ENCODE measurements at regions not wholly inside any gene's neighbourhood (a gene's known extent, or its start where the extent isn't known, plus 50 kb on each side); places are given as distances from the start of the nearest gene placed in this dataset.
"Not testable (repeated sequence)": the region's sequence is repeated elsewhere in the genome, so short reads cannot be mapped to it uniquely, and the experiment has no call there.

DNA sequence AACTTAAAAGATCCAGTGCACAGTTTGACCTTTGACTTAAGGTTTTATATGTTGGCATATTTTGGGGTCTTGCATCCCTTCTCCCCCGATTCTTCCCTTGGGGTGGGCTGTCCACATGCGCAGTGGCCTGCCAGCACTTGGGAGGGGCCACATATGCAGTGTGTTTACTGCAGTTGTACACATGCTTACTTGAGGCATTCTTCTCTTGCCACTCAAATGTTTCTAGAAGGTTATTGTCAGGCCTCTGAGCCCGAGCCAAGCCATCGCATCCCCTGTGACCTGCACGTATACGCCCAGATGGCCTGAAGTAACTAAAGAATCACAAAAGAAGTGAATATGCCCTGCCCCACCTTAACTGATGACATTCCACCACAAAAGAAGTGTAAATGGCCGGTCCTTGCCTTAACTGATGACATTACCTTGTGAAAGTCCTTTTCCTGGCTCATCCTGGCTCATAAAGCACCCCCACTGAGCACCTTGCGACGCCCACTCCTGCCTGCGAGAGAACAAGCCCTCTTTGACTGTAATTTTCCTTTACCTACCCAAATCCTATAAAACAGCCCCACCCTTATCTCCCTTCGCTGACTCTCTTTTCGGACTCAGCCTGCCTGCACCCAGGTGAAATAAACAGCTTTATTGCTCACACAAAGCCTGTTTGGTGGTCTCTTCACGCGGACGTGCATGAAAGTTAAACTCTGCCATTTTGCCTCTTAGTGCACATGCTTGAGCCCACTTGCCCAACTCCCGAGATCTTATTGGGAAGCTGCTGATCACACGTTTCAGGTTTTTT is 57.8 kb downstream of the OLFML3 start:
- H3K4me2 ChIP-seq (ENCODE audit: control insufficient read depth, insufficient read depth); H3K4me3 ChIP-seq; CTCF ChIA-PET; POLR2A ChIA-PET; SMC1A ChIA-PET (ENCODE audit: uncharacterized antibody, unreplicated experiment); H3K9me3 ChIP-seq (replicated peaks; ENCODE audit: control insufficient read depth, insufficient read depth, low read length); in situ Hi-C loops (cut with MboI); H3K27ac ChIP-seq (ENCODE audit: control insufficient read depth, insufficient read depth); ATAC-seq; H3K9ac ChIP-seq (ENCODE audit: control insufficient read depth, insufficient read depth, low read length); H3K4me1 ChIP-seq (ENCODE audit: control insufficient read depth, insufficient read depth, low read length); H3K79me2 ChIP-seq (ENCODE audit: control insufficient read depth, insufficient read depth, low read length); H2AFZ ChIP-seq (ENCODE audit: control insufficient read depth, low read depth, low read length); intact Hi-C loops (cut with micrococcal nuclease; ENCODE audit: unreplicated experiment); FAIRE-seq; H3K36me3 ChIP-seq (ENCODE audit: control insufficient read depth in 2 of 2, insufficient read depth in 2 of 2, low read length in 1 of 2); H3K27me3 ChIP-seq (replicated peaks in 1 of 2; ENCODE audit: control insufficient read depth in 2 of 2, insufficient read depth in 2 of 2, low read length in 1 of 2); RAD21 ChIA-PET (ENCODE audit: unreplicated experiment); DNase-seq (ENCODE audit: low read depth, low spot score); BruUV-seq (replicated peaks); H4K20me1 ChIP-seq (ENCODE audit: control insufficient read depth, insufficient read depth): not testable (repeated sequence)
- 41% methylated on average over 15 of the region's 17 CpGs for WGBS (ENCODE audit: insufficient coverage, insufficient replicate concordance, low lambda C conversion rate, missing lambda C conversion rate)

DNA sequence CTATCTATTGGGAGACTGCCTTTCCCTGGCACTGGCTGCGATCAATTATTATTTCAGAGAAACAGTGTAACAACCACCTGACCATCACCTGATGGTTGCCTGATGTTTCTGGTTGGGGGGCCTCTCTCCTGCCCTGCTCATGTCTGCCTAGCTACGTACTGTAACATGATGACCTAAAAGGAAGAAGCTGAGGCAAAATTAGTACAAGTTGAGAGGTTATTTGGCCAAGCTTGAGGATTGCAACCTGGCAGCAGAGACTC is 58.3 kb downstream of the OLFML3 start:
- DNase-seq (ENCODE audit: low read depth, low spot score): no peak
- Histone ChIP-seq H3K9me3 (replicated peaks; ENCODE audit: control insufficient read depth, insufficient read depth, low read length) (no peaks in the 10 kb centered on the region), H3K27ac (ENCODE audit: control insufficient read depth, insufficient read depth) (no peak overlapping the region), H3K4me1 (ENCODE audit: control insufficient read depth, insufficient read depth, low read length) (no peaks in the 10 kb centered on the region), H2AFZ (ENCODE audit: control insufficient read depth, low read depth, low read length) (no peak overlapping the region), H3K4me2 (ENCODE audit: control insufficient read depth, insufficient read depth) (no peak overlapping the region), H3K27me3 (replicated peaks in 1 of 2; ENCODE audit: control insufficient read depth in 2 of 2, insufficient read depth in 2 of 2, low read length in 1 of 2) (peaks cover 0 to 3% of the 10 kb centered on the region in 2 experiments; a peak in 1 of 4 replicates), H4K20me1 (ENCODE audit: control insufficient read depth, insufficient read depth) (no peaks in the 10 kb centered on the region), H3K4me3 (no peak overlapping the region), H3K36me3 (ENCODE audit: control insufficient read depth in 2 of 2, insufficient read depth in 2 of 2, low read length in 1 of 2) (no peaks in the 10 kb centered on the region), H3K79me2 (ENCODE audit: control insufficient read depth, insufficient read depth, low read length) (no peaks in the 10 kb centered on the region), H3K9ac (ENCODE audit: control insufficient read depth, insufficient read depth, low read length) (no peak overlapping the region)
- intact Hi-C loops (cut with micrococcal nuclease; ENCODE audit: unreplicated experiment) (no loop called here), in situ Hi-C loops (cut with MboI) (no loop called here)
- SMC1A ChIA-PET (ENCODE audit: uncharacterized antibody, unreplicated experiment): interaction anchor here (1.4 kb wide), 1 partner anchor 11 kb away, joined by 3 read pairs; no protein-coding TSS in a partner anchor
- CTCF ChIA-PET: no interaction called here
- POLR2A ChIA-PET: no interaction called here
- no TSS peak for BruUV-seq (replicated peaks)
- 50% methylated on average over 2 of the region's 2 CpGs for WGBS (ENCODE audit: insufficient coverage, insufficient replicate concordance, low lambda C conversion rate, missing lambda C conversion rate)
- no peak for ATAC-seq
- FAIRE-seq: no peak
- RAD21 ChIA-PET (ENCODE audit: unreplicated experiment): interaction anchor here (0.9 kb wide), 1 partner anchor 245 kb away, joined by 5 read pairs; no protein-coding TSS in a partner anchor
- TF ChIP-seq CREB1 (IDR thresholded peaks at IDR 0.05; ENCODE audit: low read depth) (no peak), NFIC (IDR thresholded peaks at IDR 0.05; ENCODE audit: low read depth, low read length) (no peak), TCF3 (IDR thresholded peaks at IDR 0.05; ENCODE audit: borderline replicate concordance, insufficient read depth, low read depth, low read length) (no peak), ZSCAN29 (IDR thresholded peaks at IDR 0.05) (no peak), KAT2A (conservative IDR thresholded peaks at IDR 0.05; ENCODE audit: control insufficient read depth, low read depth, low read length) (no peak), GATAD2B (conservative IDR thresholded peaks at IDR 0.05; ENCODE audit: low read depth) (no peak), TARDBP (IDR thresholded peaks at IDR 0.05; ENCODE audit: borderline replicate concordance) (no peak), KDM1A (IDR thresholded peaks at IDR 0.05; ENCODE audit: borderline replicate concordance) (no peak), BACH1 (IDR thresholded peaks at IDR 0.05; ENCODE audit: borderline replicate concordance) (no peak), PAX5 (IDR thresholded peaks at IDR 0.05; ENCODE audit: borderline replicate concordance, low read depth, low read length) (no peak), ESRRA (IDR thresholded peaks at IDR 0.05; ENCODE audit: low read length) (no peak), NFYB (IDR thresholded peaks at IDR 0.05; ENCODE audit: insufficient read depth, low read depth, low read length) (no peak), EGR1 (IDR thresholded peaks at IDR 0.05; ENCODE audit: borderline replicate concordance in 1 of 2, low read depth in 2 of 2, low read length in 2 of 2) (no peak), CHD4 (IDR thresholded peaks at IDR 0.05) (no peak)
- TF ChIP-seq, protein P1, sequence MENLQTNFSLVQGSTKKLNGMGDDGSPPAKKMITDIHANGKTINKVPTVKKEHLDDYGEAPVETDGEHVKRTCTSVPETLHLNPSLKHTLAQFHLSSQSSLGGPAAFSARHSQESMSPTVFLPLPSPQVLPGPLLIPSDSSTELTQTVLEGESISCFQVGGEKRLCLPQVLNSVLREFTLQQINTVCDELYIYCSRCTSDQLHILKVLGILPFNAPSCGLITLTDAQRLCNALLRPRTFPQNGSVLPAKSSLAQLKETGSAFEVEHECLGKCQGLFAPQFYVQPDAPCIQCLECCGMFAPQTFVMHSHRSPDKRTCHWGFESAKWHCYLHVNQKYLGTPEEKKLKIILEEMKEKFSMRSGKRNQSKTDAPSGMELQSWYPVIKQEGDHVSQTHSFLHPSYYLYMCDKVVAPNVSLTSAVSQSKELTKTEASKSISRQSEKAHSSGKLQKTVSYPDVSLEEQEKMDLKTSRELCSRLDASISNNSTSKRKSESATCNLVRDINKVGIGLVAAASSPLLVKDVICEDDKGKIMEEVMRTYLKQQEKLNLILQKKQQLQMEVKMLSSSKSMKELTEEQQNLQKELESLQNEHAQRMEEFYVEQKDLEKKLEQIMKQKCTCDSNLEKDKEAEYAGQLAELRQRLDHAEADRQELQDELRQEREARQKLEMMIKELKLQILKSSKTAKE (IDR thresholded peaks at IDR 0.05; ENCODE audit: low read depth, poor library complexity, severe bottlenecking): no peak
- TF ChIP-seq, protein P2, sequence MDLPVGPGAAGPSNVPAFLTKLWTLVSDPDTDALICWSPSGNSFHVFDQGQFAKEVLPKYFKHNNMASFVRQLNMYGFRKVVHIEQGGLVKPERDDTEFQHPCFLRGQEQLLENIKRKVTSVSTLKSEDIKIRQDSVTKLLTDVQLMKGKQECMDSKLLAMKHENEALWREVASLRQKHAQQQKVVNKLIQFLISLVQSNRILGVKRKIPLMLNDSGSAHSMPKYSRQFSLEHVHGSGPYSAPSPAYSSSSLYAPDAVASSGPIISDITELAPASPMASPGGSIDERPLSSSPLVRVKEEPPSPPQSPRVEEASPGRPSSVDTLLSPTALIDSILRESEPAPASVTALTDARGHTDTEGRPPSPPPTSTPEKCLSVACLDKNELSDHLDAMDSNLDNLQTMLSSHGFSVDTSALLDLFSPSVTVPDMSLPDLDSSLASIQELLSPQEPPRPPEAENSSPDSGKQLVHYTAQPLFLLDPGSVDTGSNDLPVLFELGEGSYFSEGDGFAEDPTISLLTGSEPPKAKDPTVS (IDR thresholded peaks at IDR 0.05; ENCODE audit: low read depth, low read length): no peak
